PC-3 (cell line): ENCODE measurements at regions not wholly inside any gene's neighbourhood (a gene's known extent, or its start where the extent isn't known, plus 50 kb on each side); places are given as distances from the start of the nearest gene placed in this dataset.

Experiments used
- ATAC-seq: fragments of 200-7000 bp; cut with Tn5 transposase; 2 replicates; pipeline ENCODE4 v1.9.1; 2020; ENCODE audit warnings: mild to moderate bottlenecking, moderate library complexity
- BruUV-seq: library from RNA; stranded (reverse); fragments of 400-500 nt; replicated peaks from 2 replicates; lab custom pipeline; 2021; lab: Mats Ljungman, UMichigan
- CTCF ChIA-PET: fragments of 300-600 bp; sonication (Branson Sonifier 250); formaldehyde crosslinking; loops from one replicate; lab custom pipeline; 2022; ENCODE audit warnings: antibody characterized with exemption; lab: Charles Lee
- POLR2A ChIA-PET: fragments of 300-600 bp; sonication (Branson Sonifier 250); formaldehyde crosslinking; loops from one replicate; lab custom pipeline; 2022; ENCODE audit warnings: antibody characterized with exemption; ENCODE audit not compliant: unreplicated experiment; lab: Charles Lee
- DNase-seq: peaks from one replicate; pipeline ENCODE4 v3.0.0-alpha.2; 2015
- H2AFZ ChIP-seq: fragments of 300-600 bp; sonication (generic); 2 replicates; pipeline ENCODE4 v1.6.0; 2016; ENCODE audit warnings: antibody characterized with exemption, low read length
- H3F3A ChIP-seq: fragments of 300-600 bp; sonication (generic); one replicate; pipeline ENCODE4 v1.6.0; 2017; ENCODE audit warnings: antibody characterized with exemption, low read length, control low read depth, mild to moderate bottlenecking; ENCODE audit not compliant: unreplicated experiment
- H3K27ac ChIP-seq: fragments of 300-600 bp; sonication (generic); 2 replicates; pipeline ENCODE4 v1.5.1; 2016; ENCODE audit warnings: mild to moderate bottlenecking, low read length
- H3K27me3 ChIP-seq: fragments of 300-600 bp; sonication (generic); 2 replicates; pipeline ENCODE4 v1.6.1; 2016; ENCODE audit warnings: low read length, mixed read lengths
- H3K36me3 ChIP-seq: fragments of 300-600 bp; sonication (generic); 2 replicates; pipeline ENCODE4 v1.6.1; 2016; ENCODE audit warnings: low read depth, mixed run types, low read length, mixed read lengths
- H3K4me1 ChIP-seq: fragments of 300-600 bp; sonication (generic); 2 replicates; pipeline ENCODE4 v1.5.1; 2016; ENCODE audit warnings: low read length; ENCODE audit not compliant: insufficient read depth
- H3K4me2 ChIP-seq: fragments of 300-600 bp; sonication (generic); 2 replicates; pipeline ENCODE4 v1.6.0; 2016; ENCODE audit warnings: low read length
- H3K4me3 ChIP-seq: fragments of 300-600 bp; sonication (generic); 2 replicates; pipeline ENCODE4 v1.5.1; 2016; ENCODE audit warnings: mild to moderate bottlenecking, low read length, mixed read lengths
- H3K79me2 ChIP-seq: fragments of 300-600 bp; sonication (generic); 2 replicates; pipeline ENCODE4 v1.6.1; 2017; ENCODE audit warnings: low read length, mixed read lengths
- H3K9ac ChIP-seq: fragments of 300-600 bp; sonication (generic); 2 replicates; pipeline ENCODE4 v1.6.0; 2016; ENCODE audit warnings: mild to moderate bottlenecking, low read length
- H3K9me2 ChIP-seq: fragments of 300-600 bp; sonication (generic); replicated peaks from 2 replicates; pipeline ENCODE4 v1.6.1; 2016; ENCODE audit warnings: mixed run types, low read length, mixed read lengths
- H3K9me3 ChIP-seq: fragments of 300-600 bp; sonication (generic); 2 replicates; pipeline ENCODE4 v1.6.1; 2016; ENCODE audit warnings: low read length, mixed read lengths
- H4K20me1 ChIP-seq: fragments of 300-600 bp; sonication (generic); 2 replicates; pipeline ENCODE4 v1.6.1; 2016; ENCODE audit warnings: low read length, mixed read lengths
- CTCF ChIP-seq: fragments of 300-600 bp; sonication (generic); conservative IDR thresholded peaks from 2 replicates; pipeline ENCODE4 v1.5.1; 2017; ENCODE audit warnings: antibody characterized with exemption, low read depth, mild to moderate bottlenecking, low read length
- EZH2 ChIP-seq: fragments of 300-600 bp; sonication (generic); IDR thresholded peaks from one replicate; pipeline ENCODE4 v1.6.1; 2017; ENCODE audit warnings: antibody characterized with exemption, mild to moderate bottlenecking, low read length; ENCODE audit not compliant: unreplicated experiment
- EZH2phosphoT487 ChIP-seq: fragments of 300-600 bp; sonication (generic); IDR thresholded peaks from 2 replicates; pipeline ENCODE4 v1.6.1; 2018; ENCODE audit warnings: mild to moderate bottlenecking, antibody characterized with exemption, low read length, borderline replicate concordance
- intact Hi-C: fragments of 100-400 bp; cut with micrococcal nuclease; formaldehyde crosslinking; loops from 2 replicates; pipeline ENCODE4 v1.9.0; 2023

GRCh38 chr2:7127687-7128086, 210.5 kb downstream of the RNF144A start:
- POLR2A ChIA-PET = no interaction called here

GRCh38 chr2:7131261-7131660, 214.0 kb downstream of the RNF144A start:
- TF ChIP-seq EZH2phosphoT487 (no peak), CTCF (no peak), EZH2 (no peak)
- POLR2A ChIA-PET = no interaction called here
- Histone ChIP-seq H3K9ac (no peak overlapping the region), H3K4me2 (no peak overlapping the region), H3K9me2 (no peaks in the 10 kb centered on the region), H3K4me1 (no peaks in the 10 kb centered on the region), H3K79me2 (no peaks in the 10 kb centered on the region), H4K20me1 (no peaks in the 10 kb centered on the region), H3K27ac (no peak overlapping the region), H2AFZ (no peak overlapping the region), H3F3A (no peaks in the 10 kb centered on the region), H3K27me3 (no peaks in the 10 kb centered on the region), H3K36me3 (no peaks in the 10 kb centered on the region), H3K4me3 (no peak overlapping the region), H3K9me3 (no peaks in the 10 kb centered on the region)
- CTCF ChIA-PET = no interaction called here
- intact Hi-C loops = no loop called here
- ATAC-seq (no peak), DNase-seq (no peak)
- no TSS peak for BruUV-seq

More at GRCh38 chr2:7127687-7128086, 210.5 kb downstream of the RNF144A start:
- no peak overlapping the region for H3K9ac ChIP-seq
- H3K9me3 ChIP-seq = no peaks in the 10 kb centered on the region
- TF ChIP-seq CTCF = no peak
- no peak for TF ChIP-seq EZH2
- TF ChIP-seq EZH2phosphoT487 = no peak
- H3K9me2 ChIP-seq = no peaks in the 10 kb centered on the region
- no peaks in the 10 kb centered on the region for H4K20me1 ChIP-seq
- H3K4me2 ChIP-seq = no peak overlapping the region
- DNase-seq (no peak), ATAC-seq (no peak)
- H3F3A ChIP-seq = no peaks in the 10 kb centered on the region
- no peak overlapping the region for H2AFZ ChIP-seq
- H3K27ac ChIP-seq = no peak overlapping the region
- H3K27me3 ChIP-seq = no peaks in the 10 kb centered on the region
- CTCF ChIA-PET = no interaction called here
- no peaks in the 10 kb centered on the region for H3K4me1 ChIP-seq
- H3K4me3 ChIP-seq = no peak overlapping the region
- H3K79me2 ChIP-seq = no peaks in the 10 kb centered on the region
- BruUV-seq = no TSS peak
- no peaks in the 10 kb centered on the region for H3K36me3 ChIP-seq
- intact Hi-C loops = no loop called here

GRCh38 chr2:7132753-7133152, 215.5 kb downstream of the RNF144A start:
- Histone ChIP-seq H3K9me2 (no peaks in the 10 kb centered on the region), H3K9me3 (no peaks in the 10 kb centered on the region), H3K4me1 (no peaks in the 10 kb centered on the region), H3F3A (no peaks in the 10 kb centered on the region), H3K27me3 (no peaks in the 10 kb centered on the region), H3K36me3 (no peaks in the 10 kb centered on the region), H4K20me1 (no peaks in the 10 kb centered on the region), H3K4me2 (no peak overlapping the region), H3K4me3 (no peak overlapping the region), H3K27ac (no peak overlapping the region), H3K9ac (no peak overlapping the region), H3K79me2 (no peaks in the 10 kb centered on the region), H2AFZ (no peak overlapping the region)
- DNase-seq (no peak), ATAC-seq (no peak)
- TF ChIP-seq EZH2phosphoT487 (no peak), CTCF (no peak), EZH2 (no peak)
- no TSS peak for BruUV-seq
- ChIA-PET CTCF (no interaction called here), POLR2A (no interaction called here)
- intact Hi-C loops = no loop called here
